Stimulated activated CD8-positive, alpha-beta memory T cell treated with anti-CD3 and anti-CD28 coated beads, Interleukin-12 subunit alpha, Interleukin-12 subunit beta, amount 100 ng/mL, for 24 hours (primary cell): ENCODE measurements at regions not wholly inside any gene's neighbourhood (a gene's known extent, or its start where the extent isn't known, plus 50 kb on each side); places are given as distances from the start of the nearest gene placed in this dataset.

Source experiments
- DNase-seq: peaks from one replicate; pipeline ENCODE4 v3.0.0-alpha.2; 2020; ENCODE audit errors: extremely low read depth

DNA sequence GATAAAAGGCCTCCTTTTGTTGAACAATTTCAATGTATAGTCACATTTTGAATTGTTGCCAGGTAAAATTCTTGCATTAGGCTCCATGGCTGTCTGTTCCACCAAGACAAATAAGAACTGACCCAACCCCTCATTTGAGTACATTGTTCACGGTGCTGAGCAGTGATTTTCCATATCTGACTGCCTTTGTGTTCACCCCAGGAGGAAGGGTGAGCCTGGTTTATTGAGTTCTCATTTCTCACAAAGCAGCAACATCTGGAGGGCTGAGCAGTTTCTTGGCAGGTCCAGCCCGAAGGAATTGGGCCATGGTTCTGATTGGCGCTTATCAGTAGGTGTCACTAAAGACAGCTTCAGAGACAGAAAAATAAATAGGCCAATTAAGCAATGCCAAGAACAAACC, 149.1 kb downstream of the BMP4 start:
- no peak for DNase-seq

DNA sequence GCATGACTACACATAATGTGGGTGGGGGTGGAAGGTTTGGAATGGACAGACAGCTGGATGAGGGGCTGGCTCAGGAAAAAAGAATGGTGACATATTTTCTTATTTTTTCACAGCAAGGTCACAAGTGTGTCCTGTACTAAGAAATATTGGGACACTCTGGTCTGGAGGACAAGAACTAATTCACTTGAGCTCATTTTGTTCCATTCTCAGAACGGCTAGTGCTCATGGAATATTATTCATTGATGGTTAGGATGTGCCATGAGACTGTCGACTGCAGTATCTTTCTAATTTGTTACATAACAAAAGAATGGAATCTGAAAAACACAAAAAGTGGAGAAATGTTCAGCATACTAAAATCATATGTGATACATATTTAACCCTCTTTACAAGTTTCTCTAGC, 149.5 kb downstream of the BMP4 start:
- DNase-seq = no peak

DNA sequence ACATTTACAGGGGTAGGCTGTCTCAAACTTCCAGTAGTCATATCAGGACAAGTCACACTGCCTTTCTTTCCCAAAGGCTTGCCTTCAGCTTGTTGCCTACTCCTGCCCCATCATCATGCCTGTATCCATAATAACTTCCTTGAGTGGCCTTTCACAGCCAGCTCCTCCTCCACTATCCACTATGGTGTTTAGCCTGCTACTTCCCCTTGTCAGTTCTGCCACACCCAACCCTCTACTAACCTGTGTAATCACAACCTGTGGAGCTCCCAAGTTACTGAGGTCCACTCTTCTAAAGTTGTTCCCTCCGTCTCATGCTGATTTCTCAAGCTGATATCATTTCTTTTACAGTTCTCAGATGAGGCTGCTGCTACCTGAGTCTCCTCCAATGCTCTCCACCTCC, 159.9 kb downstream of the BMP4 start:
- no peak for DNase-seq

DNA sequence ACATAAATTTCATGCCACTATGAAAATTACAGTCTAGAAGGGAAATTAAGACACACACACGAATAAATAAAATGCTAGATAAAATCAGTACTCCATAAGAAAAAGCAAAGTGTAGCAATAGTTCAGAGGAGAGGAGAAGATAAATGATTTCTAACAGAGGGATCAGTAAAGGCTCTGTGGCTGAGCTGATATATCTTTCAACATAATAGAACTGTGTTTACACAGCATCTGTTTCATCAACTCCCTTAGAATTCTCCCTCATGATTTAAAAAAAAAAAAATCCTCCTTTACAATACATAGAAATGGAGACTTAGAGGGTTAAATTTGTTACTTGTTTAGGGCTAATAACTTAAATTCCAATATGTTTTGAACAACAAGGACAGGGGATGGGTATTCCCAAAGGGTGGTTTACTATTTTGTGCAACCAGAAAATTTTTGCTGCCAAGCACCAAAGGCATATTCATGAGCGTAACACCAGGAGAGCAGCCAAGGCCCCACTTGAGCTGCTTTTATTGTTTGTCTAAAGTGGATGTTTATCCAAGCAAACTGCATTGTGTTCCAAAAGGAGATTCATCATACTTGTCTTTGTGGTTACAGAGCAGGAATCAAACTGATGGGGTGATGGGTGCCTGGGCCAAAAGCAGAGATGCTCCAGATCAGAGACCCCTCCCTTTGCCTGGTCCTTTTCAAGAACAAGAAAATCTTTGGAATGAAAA, 162.7 kb downstream of the BMP4 start:
- no peak for DNase-seq

DNA sequence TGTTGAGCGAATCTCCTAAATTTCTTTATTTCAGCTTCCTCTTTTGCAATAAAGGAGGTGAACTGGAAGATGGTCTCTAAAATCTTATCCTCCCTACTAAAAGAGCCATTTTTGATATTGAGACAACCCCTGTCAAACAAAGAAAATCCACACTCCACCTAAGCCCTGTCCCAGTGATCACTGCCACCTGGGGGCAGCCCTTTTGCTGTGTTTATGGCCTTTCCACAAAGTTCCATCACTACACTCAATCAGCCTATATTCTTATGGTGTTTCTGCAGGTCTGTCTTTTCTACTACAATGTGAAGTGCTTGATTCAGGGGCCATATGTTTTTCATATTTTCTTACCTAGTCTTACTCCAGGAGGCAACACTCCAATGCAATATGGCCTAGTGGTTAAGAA, 163.7 kb downstream of the BMP4 start:
- DNase-seq = no peak

DNA sequence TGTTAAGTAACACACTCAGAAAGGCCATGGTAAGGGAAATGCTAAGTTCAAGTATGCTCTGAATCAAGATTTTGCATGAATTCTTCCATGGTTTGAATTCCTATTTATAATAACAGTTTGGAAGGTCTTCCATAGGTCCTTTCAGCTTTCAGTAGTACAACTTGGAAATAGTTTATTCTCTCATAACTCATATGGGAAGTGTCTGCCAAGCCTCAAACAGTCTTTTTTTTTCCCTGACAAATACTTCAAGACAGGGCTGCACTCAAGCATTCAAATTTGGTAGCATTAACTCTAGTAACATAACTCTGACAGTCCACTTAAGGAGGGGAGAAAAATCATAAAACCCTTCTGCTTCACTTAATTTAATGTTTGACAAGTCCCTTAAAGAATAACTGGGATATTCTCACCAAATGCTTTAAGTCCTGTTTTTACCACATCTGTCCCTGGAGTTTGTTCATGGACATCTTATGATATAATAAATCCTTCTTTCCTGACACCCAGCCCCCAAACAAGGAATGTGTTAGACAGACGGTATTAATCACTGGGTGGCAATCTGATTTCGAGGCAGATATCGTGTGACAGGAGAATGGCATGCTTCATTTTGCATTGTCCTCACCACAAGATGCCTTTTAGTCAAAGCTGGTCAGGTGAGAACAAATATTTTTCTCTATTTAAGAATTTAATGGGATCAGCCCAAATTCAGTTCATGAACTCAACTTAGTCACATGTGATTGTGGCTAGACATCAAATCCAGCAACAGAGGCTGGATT, 165.7 kb downstream of the BMP4 start:
- DNase-seq = no peak

DNA sequence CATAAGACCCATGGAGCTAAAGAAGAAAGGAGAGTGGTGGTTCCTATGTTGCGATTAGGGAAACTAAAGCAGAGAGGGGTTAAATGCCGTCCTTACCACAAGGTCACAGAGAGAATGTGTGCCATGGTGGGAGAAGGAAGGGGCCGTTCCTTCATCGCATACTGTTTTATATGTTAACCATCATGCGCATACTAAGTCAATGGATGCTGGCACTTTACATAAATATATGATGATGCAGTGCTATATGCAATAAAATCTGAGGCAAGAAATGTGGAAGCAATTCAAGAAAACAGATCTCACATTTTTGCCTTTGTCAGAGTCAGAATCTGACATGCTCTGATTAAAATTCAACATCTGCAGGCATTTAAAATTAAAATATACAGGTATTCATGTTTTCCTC, 168.1 kb downstream of the BMP4 start:
- no peak for DNase-seq

DNA sequence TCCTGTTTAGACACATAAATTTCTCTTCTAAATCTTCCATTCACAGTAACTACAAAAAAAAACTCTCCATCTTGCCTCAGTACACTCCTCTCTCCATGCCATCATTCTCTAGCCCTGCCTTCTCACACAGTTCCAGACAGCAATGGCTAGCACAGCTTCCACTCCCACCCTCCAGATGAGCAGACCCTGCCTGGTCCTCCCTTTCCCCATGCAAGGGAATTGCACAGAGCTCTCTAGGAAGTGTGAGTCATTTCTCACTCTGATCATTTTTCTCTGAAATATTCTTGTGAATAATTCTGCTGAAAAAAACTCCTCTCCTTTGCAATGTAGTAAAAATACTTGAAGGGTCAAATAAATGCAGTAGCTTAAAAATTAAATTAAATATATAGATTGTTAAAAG, 170.6 kb downstream of the BMP4 start:
- DNase-seq = no peak

DNA sequence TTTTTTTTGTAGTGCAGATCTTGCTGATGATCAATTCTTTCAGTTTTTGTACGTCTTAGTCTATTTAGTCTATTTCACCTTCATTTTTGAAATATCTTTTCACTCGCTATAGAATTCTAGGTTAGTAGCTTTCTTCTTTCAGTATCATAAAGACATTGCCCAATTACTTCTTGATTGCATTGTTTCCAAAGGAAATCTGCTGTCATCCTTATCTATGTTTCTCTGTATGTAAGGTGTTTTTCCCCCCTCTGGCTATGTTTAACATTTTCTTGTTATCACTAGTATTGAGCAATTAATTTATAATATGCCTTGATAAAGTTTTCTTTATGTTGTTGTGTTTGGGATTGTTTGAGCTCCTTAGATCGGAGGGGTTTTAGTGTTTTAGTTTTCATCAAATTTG, 171.9 kb downstream of the BMP4 start:
- DNase-seq = no peak

DNA sequence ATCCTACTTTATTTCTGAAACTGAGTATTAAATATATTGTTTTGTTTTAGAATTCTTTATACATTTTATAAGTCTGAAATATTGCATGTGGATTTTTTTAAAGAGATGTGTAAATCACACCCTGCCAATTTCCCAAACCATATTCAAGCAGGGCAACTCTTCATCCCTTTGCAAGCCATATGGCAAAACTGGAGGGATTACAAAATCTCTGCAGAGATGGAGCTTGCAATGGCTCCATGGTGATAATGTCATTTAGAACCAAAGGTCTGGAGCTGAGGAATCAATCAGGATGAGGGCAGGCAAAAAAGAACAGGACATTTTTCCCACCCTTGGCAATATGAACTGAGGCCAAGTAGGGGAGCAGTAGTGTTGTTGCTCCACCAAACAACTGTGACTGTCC, 173.4 kb downstream of the BMP4 start:
- DNase-seq = no peak

DNA sequence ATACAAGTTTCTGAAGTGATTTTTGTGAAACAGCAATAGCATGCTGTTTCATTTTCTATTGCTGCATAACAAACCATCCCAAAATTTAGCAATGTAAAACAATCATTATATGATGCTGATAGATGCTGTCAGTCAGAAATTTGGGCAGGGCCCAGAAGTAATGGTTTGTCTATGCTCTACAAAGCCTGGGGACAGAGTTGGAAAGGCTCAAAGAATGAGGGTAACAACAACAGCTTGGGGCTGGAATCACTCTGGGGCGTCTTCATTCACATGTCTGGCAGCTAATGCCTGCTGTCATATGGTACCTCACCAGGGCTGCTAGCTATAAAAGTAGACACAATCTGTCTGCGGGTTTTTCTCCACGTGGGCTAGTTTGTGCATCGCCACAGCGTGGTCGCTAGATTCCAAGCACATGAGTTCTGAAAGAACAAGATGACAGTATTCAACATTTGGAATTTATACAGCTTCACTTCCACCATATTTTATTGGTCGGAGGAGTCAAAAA, 176.5 kb downstream of the BMP4 start:
- DNase-seq = no peak

DNA sequence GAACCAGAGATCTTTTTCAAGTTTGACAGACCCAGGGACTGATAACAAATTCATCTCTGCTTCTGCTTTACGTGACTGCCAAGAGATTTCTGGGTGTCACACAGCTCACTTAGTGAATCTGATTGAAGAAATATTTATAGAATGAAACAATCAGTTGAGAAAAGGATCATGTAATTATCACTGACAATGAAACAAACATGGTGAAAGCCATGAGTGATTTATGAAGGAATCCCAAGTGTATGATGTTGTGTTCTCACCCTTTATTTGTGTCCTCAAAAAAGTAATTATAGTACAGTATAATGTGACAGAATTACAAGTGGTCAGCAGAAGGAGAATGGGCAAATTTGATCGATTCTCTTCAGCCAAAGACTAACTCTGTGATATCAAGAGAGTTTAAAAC, 177.3 kb downstream of the BMP4 start:
- no peak for DNase-seq

DNA sequence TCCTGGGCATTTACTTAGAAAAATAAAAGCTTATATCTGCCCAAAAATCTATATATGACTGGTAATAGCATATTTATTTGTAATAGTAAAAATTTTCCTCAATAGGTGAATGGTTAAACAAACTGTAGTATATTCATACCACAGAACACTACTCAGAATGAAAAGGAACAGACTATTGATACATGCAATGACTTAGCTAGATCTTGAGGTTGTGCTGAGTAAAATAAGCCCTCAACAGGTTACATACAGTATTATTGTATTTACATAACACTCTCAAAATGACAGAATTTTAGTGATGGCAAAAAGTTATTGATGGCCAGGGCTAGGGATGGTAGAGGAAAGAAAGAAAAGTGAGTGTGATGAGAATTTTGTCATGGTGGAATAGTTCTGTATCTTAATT, 178.4 kb downstream of the BMP4 start:
- no peak for DNase-seq

DNA sequence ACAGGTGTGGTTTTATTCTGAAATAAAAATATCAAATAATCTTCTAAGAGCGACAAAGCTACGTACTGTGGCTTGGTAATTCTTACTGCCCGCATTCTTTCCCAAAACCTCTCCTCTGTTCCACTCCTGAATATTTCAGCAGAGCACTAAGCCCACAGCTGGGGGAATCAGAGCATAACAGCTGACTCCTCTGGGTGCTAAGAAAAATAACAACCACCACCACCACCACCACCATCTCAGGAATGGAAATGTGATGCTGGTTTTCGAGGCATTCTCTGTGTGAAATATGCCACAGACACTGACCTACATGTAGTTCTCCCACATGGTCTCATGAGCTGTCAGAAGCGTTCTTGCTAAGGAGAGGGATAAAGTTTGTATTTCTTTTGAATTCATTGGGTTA, 183.7 kb downstream of the BMP4 start:
- DNase-seq = no peak

DNA sequence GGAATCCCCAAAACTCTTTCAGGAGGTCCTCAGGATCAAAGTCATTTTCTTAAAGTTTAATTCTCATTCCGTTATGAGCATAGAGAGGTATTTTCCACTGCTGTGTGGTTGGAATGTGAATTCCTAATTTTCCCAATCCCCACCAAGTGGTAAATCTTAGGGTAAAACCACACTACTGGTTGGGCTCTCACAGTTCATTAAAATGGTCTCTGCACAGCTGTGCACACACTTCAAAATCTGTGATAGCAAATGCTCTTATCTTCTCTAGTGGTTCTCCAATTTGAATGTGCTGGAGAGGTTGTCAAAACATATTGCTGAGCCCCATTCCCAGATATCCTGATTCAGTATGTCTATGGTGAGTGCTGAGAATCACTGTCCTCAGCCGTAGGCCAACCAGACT, 189.1 kb downstream of the BMP4 start:
- DNase-seq = no peak

DNA sequence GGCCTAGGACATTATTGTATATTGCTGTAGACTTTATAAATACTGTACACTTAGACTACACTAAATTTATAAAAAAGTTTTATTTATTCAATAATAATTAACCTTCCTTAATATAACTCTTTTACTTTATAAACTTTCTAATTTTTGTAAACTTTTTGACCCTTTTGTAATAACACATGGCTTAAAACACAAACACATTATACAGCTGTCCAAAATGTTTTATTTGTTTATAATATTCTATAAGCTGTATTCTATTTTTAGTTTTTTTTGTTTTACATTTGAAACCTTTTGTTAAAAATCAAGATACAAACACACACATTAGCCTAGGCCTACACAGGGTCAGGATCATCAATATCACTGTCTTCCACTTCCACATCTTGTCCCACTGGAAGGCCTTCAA, 190.0 kb downstream of the BMP4 start:
- DNase-seq = no peak

DNA sequence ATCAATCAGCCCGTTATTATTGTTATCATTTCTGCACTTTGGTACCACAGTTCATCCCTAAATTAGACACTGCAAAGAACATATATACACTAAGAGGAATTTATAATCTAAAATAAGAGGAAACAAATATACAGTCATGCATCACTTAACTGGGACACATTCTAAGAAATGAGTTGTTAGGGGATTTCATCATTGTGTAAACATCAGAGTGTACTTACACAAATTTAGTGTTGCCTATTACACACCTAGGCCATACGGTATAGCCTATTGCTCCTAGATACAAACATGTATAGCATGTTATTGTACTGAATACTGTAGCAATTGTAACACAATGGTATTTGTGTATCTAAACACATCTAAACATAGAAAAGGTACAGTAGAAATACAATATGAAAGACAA, 190.5 kb downstream of the BMP4 start:
- no peak for DNase-seq

DNA sequence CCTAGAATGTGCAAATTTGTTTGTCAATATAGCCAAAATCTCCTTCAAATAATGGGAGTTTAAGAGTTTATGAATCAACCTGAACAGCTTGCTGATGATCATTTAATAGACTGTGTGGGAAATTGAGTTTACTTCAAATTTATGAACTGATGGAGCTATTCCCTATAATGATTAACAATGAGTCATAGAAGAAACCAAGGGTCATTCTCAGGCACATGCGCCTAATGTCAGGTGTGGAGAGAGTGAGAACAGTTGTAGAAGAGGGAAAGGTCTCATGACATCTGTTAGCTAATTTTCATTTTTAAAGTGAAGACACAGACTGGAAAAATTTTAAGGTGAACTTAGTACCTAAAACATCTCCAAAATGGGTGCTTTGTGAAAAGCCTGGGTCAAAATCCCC, 191.8 kb downstream of the BMP4 start:
- no peak for DNase-seq

DNA sequence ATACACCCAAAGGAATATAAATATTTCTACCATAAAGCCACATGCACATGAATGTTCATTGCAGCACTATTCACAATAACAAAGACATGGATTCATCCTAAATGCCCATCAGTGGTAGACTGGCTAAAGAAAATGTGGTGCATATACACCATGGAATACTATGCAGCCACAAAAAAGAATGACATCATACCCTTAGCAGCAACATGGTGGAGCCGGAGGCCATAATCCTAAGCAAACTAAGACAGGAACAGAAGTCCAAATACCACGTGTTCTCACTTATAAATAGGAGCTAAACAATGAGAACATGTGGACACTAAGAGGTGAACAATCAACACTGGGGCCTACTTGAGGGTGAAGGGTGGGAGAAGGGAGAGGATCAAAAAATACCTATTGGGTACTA, 198.5 kb downstream of the BMP4 start:
- no peak for DNase-seq

DNA sequence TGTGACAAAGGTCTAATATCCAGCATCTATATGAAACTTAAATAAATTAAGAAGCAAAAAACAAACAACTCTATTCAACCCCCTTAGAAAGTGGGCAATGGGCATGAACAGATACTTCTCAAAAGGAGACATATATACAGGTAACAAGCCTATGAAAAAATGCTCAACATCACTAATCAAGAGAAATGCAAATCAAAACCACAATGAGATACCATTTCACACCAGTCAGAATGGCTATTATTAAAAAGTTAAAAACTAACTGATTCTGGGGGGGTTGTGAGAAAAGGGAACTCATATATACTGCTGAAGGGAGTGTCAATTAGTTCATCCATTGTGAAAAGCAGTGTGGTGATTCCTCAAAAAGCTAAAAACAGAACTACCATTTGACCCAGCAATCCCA, 198.9 kb downstream of the BMP4 start:
- DNase-seq = no peak

DNA sequence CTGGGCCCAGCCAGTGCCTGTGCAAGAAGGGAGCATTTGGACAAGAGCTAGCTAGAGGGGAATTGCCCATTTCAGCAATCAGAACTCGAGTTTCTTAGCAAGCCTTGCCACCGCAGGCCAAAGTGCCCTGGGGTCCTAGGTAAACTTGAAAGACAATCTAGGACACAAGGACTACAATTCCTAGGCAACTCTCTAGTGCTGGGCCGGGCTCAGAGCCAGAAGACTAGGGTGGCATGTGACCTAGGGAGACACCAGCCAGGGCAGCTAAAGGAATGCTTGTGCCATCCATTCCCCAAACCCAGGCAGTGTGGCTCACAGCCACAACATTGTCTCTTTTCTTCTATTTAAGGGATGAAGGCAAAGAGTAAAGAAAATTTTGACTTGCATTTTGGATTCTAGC, 205.0 kb downstream of the BMP4 start:
- DNase-seq = no peak

DNA sequence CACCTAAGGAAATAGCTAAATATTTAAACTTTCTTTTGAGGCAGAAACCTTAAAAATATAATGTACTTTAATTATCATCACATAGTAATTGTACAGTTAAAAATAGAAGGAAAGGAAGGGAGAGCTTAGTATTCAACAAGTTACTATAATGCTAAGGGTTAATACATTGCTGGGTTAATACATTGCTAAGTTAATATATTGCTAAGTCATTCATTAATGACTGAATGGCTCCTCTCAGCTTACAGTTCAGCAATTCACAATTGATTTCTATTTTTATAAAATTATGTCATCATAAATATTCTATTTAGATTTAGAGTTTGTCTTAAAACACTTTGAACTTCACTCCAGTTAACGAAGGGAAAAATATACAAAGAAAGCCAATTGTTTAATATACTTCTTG, 207.9 kb downstream of the BMP4 start:
- no peak for DNase-seq

DNA sequence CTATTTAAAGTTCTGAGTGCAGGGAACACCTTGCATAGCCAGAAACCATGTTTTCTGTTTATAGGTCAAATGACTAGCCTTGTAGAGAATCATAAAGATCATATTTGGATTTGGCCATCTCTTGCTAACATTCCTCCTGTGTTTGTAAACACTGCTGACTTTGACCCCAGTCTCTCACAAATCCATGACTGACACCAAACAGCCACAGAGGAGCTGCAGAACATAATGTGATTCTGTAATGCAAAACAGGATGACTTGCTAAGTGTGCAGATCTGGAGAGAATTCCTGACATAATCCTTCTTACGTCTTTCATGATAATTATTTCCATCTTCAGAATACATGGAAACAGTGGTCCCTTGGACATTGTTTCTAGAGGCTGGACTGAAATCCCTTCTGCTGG, 211.8 kb downstream of the BMP4 start:
- DNase-seq = no peak

DNA sequence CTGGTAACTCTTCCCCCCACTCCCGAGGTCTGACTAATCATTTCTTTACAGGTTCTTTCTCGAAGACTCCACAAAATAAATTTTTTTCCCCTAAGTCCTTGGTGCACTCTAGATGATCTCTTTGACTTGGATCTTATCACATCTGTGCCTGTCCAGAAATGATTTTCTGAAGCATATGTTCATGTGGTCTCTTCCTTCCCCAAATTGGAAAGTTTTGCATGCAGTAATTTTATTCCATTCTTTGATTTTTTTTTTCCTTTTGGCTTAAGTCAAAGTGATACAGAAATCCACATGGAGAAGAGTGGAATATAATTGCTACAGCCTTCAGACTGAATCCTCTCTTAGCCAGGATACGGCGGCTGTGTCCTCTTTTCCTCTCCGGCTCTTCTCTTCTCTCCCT, 213.3 kb downstream of the BMP4 start:
- no peak for DNase-seq
